ENCODE measurements at regions not wholly inside any gene's neighbourhood (a gene's known extent, or its start where the extent isn't known, plus 50 kb on each side); places are given as distances from the start of the nearest gene placed in this dataset.

DNA sequence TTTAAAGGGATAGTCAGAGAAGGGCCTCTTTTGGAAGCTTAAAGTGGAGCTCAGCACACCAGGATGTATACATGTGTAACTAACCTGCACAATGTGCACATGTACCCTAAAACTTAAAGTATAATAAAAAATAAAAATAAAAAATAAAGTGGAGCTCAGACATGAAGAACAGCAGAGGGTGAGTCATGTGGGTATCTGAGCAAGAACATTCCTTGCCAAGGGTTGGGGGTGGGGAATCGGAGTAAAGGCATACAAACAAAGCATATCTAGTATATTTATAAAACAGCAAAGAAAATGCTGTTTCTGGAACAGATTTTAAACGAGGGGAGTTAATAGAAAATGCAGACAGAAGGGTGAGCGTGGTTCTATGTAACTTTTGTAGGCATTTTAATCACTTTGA is 562.6 kb upstream of the ANO3 start:
- no peak for TF ChIP-seq KDM1A (IDR thresholded peaks at IDR 0.05; ENCODE audit: low read depth)
- TF ChIP-seq POLR2A (IDR thresholded peaks at IDR 0.05; ENCODE audit: low read length): no peak
- TF ChIP-seq, protein P1, sequence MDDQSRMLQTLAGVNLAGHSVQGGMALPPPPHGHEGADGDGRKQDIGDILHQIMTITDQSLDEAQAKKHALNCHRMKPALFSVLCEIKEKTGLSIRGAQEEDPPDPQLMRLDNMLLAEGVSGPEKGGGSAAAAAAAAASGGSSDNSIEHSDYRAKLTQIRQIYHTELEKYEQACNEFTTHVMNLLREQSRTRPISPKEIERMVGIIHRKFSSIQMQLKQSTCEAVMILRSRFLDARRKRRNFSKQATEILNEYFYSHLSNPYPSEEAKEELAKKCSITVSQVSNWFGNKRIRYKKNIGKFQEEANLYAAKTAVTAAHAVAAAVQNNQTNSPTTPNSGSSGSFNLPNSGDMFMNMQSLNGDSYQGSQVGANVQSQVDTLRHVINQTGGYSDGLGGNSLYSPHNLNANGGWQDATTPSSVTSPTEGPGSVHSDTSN (IDR thresholded peaks at IDR 0.05): no peak
- TF ChIP-seq RNF2 (IDR thresholded peaks at IDR 0.05; ENCODE audit: borderline replicate concordance, low read depth): no peak
- TF ChIP-seq, protein P2, sequence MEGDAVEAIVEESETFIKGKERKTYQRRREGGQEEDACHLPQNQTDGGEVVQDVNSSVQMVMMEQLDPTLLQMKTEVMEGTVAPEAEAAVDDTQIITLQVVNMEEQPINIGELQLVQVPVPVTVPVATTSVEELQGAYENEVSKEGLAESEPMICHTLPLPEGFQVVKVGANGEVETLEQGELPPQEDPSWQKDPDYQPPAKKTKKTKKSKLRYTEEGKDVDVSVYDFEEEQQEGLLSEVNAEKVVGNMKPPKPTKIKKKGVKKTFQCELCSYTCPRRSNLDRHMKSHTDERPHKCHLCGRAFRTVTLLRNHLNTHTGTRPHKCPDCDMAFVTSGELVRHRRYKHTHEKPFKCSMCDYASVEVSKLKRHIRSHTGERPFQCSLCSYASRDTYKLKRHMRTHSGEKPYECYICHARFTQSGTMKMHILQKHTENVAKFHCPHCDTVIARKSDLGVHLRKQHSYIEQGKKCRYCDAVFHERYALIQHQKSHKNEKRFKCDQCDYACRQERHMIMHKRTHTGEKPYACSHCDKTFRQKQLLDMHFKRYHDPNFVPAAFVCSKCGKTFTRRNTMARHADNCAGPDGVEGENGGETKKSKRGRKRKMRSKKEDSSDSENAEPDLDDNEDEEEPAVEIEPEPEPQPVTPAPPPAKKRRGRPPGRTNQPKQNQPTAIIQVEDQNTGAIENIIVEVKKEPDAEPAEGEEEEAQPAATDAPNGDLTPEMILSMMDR (IDR thresholded peaks at IDR 0.05): no peak
- TF ChIP-seq, protein P3, sequence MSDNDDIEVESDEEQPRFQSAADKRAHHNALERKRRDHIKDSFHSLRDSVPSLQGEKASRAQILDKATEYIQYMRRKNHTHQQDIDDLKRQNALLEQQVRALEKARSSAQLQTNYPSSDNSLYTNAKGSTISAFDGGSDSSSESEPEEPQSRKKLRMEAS (IDR thresholded peaks at IDR 0.05): no peak
- no peak for TF ChIP-seq JUN (IDR thresholded peaks at IDR 0.05)
- TF ChIP-seq SMC3 (IDR thresholded peaks at IDR 0.05): no peak
- TF ChIP-seq, protein P4, sequence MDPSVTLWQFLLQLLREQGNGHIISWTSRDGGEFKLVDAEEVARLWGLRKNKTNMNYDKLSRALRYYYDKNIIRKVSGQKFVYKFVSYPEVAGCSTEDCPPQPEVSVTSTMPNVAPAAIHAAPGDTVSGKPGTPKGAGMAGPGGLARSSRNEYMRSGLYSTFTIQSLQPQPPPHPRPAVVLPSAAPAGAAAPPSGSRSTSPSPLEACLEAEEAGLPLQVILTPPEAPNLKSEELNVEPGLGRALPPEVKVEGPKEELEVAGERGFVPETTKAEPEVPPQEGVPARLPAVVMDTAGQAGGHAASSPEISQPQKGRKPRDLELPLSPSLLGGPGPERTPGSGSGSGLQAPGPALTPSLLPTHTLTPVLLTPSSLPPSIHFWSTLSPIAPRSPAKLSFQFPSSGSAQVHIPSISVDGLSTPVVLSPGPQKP (IDR thresholded peaks at IDR 0.05; ENCODE audit: low read depth, low read length): no peak
- no peak for TF ChIP-seq FOSL2 (IDR thresholded peaks at IDR 0.05)
- no peak for TF ChIP-seq FOSL2 (CRISPR knock-in tag; IDR thresholded peaks at IDR 0.05)

Measured in A549 (cell line).